GM21381 (cell line): ENCODE measurements at regions not wholly inside any gene's neighbourhood (a gene's known extent, or its start where the extent isn't known, plus 50 kb on each side); places are given as distances from the start of the nearest gene placed in this dataset.

Source experiments
- ATAC-seq: cut with Tn5 transposase; IDR thresholded peaks from one replicate; pipeline ENCODE4 v1.9.1; 2021; ENCODE audit warnings: mild to moderate bottlenecking, moderate library complexity; ENCODE audit not compliant: unreplicated experiment

DNA sequence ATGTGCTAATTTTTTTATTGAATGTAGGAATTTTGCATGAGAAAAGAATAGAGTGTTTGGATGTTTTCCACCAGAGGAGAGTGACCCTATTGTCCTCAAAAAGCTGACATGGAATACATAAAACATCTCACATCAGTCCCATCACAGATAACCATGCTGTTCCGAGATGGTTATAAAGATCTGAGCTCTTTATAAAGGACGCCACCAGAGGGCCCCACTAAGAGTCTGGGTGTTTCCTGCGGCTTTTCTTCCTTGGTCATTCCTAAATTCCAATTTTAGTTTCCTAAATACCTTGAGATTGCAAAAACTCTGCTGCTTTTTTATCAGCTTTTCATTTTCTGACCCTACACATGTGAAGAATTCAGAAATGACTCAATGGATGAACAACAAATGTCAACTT, 504.5 kb upstream of the FRG1 start:
- no peak for ATAC-seq

- no peak for ATAC-seq
Observed at GRCh38 chr4:189440716-189441115, 500.0 kb upstream of the FRG1 start.

GRCh38 chr4:189443341-189443740, 497.3 kb upstream of the FRG1 start:
- no peak for ATAC-seq

DNA sequence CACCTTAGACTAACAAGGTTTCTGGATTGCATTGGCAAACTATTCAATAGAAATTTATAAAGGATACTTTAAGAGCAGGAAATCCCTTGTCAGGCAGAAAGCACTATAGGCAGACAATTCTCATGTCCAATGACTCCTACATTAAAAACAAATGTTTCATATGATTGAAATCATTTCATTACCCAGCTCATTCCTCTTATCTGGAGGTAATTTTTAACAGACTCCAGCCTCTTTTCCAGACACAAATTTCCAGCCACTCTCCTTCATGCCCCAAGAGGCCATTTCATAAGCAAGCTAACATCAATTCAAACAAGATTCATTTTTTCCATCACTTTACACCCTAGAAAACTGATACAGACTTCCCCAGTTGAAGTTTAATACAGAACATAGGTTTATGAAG, 495.1 kb upstream of the FRG1 start:
- ATAC-seq: no peak

- ATAC-seq: no peak
Observed at GRCh38 chr4:189463734-189464133, 476.9 kb upstream of the FRG1 start.

DNA sequence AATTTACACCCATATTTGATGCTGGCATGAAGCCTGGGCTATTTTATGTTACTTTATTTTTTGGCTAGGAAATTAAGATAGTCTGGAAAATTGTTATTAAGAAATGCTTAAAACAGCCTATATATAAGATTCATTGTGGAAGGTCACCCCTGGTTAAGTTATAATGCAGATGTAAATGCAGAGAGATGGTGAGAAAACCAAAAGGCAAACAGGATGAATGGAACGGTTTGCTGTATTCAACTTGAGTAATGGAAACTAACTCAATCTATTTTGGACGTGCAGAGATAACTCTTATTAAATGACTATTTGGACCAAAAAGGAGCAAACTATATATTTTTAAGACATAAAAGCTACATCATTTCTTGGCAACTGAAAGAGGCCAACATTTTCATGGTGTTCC, 446.3 kb upstream of the FRG1 start:
- no peak for ATAC-seq

DNA sequence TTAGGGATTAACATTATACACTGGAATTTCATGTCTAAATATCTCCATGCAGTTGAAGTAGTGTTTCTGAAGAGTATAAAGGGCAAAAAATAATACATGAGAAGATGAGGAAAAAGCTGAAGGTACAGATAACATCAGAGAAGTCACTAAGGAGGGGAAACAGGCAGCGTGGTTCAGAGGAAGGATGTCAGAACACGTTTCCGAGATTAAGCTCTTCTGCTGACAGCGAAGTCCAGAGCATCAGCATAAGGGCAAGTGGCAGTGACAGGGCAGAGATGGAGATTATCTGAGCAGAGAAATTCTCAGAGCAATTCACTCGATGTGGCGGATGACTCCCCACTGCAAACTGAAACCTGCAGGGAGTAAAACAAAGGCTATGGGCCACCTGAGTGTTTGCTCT, 443.2 kb upstream of the FRG1 start:
- ATAC-seq: no peak

- ATAC-seq: no peak
Observed at GRCh38 chr4:189497996-189498395, 442.7 kb upstream of the FRG1 start.

DNA sequence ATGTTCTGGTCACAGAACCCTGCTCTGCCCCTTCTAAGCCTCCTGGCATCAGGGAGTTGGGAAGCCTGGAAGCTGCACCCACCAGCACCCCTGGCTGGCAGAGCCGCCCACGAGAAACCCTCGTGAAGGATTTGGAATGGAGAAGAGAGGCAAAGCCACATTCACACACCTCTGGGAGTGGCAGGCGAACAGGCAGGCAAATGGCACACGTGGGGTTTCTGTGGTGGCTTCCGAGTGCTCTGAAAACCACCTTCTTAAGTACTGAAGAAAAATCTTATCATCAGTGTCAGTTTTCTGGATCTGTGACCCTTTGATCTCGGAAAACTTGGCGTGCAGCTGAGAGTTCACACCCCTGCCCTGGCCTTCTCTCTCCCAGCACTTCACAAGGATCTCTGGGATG, 442.2 kb upstream of the FRG1 start:
- ATAC-seq: no peak

- ATAC-seq: no peak
Observed at GRCh38 chr4:189499696-189500095, 441.0 kb upstream of the FRG1 start.

DNA sequence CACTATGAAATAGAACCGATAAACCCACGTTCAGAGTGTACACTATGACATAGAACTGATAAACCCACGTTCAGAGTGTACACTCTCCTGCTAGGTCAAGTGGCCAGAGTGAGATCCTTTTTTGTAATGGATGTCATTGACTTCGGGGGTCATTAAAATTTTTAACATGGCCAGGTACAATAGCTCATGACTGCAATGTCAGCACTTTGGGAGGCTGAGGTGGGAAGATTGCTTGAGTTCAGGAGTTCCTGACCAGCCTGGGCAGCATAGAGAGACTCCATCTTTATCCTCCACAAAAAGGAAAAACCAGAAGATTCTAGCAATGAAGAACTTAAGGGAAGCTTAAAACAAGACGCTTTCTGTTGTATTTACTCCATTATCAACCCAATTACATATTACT, 439.7 kb upstream of the FRG1 start:
- no peak for ATAC-seq

GRCh38 chr4:189502841-189503435, 437.7 kb upstream of the FRG1 start:
- ATAC-seq: no peak

- ATAC-seq: no peak
Observed at GRCh38 chr4:189504220-189504619, 436.5 kb upstream of the FRG1 start.

GRCh38 chr4:189505380-189505779, 435.3 kb upstream of the FRG1 start:
- ATAC-seq: no peak

GRCh38 chr4:189506080-189506479, 434.6 kb upstream of the FRG1 start:
- ATAC-seq: no peak

GRCh38 chr4:189507060-189507459, 433.6 kb upstream of the FRG1 start:
- ATAC-seq: no peak

DNA sequence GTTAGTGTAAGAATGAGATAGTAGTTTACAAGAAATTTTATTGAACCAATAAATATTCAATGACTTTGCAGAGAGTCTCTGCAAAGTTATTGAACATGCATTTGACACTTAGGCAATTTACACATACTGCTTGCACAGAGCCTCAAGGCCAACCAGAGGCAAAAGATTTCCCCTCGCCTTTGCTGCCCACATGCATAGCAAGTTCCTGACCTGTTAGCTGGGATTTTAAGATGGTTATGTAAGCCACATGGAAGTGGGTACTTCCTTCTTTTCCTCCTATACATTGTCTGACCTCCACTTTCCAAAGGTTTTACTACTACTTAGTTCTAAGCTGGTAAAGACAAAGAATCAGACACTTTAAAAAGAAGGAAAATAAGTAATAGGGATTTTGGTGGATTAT, 430.1 kb upstream of the FRG1 start:
- no peak for ATAC-seq

DNA sequence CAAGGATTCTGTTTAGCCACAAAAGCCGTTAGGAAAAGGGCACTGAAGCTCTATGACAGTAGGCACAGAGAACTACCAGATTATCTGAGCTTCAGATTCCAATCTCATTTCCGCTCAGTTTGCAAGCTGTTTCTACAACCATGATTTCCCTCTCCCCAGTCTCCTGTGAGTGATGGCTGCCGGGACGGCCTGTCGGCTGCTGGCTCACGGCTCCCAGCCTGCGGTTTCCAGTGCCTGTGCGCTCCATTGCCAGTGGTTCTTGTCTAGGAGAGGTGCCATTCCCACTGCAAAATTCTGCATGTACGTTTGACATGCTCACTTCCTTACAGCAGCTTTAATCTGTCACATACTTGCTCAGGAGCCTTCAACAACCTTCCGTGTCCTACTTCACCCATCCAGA, 429.1 kb upstream of the FRG1 start:
- ATAC-seq: no peak

DNA sequence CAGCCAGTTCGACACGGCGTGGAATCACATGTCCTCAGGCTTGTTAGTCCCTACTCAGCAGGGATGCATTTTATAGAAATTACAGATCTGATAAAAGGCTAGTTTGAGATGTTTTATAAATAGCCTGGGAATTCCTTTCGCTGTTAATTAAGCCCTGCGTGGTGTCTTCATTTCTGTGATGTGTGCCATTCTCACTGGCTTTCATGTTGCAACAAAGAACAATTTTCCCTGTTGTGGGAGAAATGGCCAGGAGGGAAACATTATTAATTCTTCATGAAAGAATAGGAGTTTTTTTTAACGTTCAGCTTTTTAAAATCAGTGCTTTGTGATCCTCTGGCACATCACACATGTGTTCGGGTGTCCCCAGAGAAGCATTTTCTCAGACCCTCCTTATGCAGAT, 427.3 kb upstream of the FRG1 start:
- no peak for ATAC-seq

DNA sequence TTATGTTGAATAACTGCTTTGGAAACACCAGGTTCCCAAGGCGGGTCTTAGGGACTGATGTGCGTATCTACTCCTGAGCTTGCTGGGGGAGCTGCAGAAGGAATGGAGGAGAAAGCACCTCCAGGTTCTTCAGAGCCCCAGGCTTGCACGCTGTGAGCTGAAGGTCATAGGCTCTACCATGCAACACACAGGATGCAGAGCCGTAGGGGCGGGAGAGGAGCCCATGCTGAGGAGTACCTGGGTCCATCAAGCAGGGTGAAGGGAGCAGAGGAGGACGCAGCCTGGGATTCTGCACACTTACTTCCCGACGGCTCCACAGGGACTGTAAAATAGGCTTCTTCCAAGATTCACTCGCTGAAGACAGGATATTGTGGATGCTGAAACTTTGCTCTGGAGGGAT, 426.5 kb upstream of the FRG1 start:
- no peak for ATAC-seq

DNA sequence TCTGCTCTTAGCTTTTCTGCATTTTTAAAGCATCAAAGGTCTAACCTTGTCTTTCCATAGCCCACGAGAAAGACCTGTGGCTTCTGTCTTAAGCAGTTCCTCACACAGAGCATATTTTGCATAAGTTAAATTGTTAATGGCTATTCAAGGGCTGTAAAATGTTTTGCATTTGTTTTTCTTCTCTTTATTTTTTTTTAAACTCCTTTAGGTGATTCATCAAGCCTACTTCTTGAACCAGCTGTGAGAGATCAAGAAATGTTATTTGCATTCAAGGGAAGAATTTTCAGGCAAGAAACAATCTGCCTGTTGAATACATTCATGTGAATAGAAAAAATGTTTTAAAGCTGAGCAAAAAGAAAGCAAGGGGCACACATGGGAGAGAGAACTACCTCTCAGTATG, 423.8 kb upstream of the FRG1 start:
- ATAC-seq: no peak

- no peak for ATAC-seq
Observed at GRCh38 chr4:189519186-189519585, 421.5 kb upstream of the FRG1 start.

GRCh38 chr4:189525304-189525703, 415.4 kb upstream of the FRG1 start:
- no peak for ATAC-seq

DNA sequence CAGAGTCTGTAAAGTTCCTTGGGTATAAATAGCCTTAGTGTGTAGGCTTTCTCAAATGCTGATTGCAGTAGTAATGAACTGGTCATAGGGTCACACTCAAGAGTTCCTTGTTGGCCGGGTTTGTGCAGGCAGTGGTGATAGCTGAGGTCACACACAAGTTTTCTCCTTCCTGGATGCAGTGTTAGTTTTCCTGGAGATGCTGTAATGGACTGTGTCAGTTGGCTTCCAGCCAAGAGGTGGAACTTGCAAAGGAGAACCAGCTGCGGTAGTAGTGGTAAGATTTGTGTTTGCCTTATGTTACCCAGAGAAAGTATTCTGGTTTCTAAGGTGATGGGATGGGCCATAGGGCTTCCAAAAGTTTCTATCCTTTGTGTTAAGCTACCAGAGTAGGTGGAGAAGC, 409.8 kb upstream of the FRG1 start:
- ATAC-seq: no peak
